Mucosa of descending colon (tissue), 3 donors: ENCODE measurements at regions not wholly inside any gene's neighbourhood (a gene's known extent, or its start where the extent isn't known, plus 50 kb on each side); places are given as distances from the start of the nearest gene placed in this dataset.

Source experiments
- ATAC-seq: fragments of 200-7000 bp; cut with Tn5 transposase; one replicate; pipeline ENCODE4 v1.9.1; 2020; ENCODE audit warnings: mild to moderate bottlenecking, moderate library complexity
- DNase-seq, 3 donors: peaks; one replicate each; pipeline ENCODE4 v3.0.0-alpha.2; 2020
- H3K36me3 ChIP-seq: fragments of 200-600 bp; one replicate; pipeline ENCODE4 v1.8.0; 2021; ENCODE audit warnings: low read depth, mild to moderate bottlenecking
- H3K4me1 ChIP-seq: fragments of 200-600 bp; one replicate; pipeline ENCODE4 v1.8.0; 2021; ENCODE audit warnings: low read depth, mild to moderate bottlenecking
- H3K4me3 ChIP-seq: fragments of 200-600 bp; one replicate; pipeline ENCODE4 v1.8.0; 2021; ENCODE audit warnings: mild to moderate bottlenecking
- H3K9me3 ChIP-seq: fragments of 200-600 bp; one replicate; pipeline ENCODE4 v1.8.0; 2021; ENCODE audit warnings: mild to moderate bottlenecking
- intact Hi-C, 2 donors: fragments of 100-400 bp; cut with DNase I in 1 of 2; cut with micrococcal nuclease in 1 of 2; formaldehyde crosslinking; loops; one replicate each; pipeline versions ENCODE4 v1.11.0 to v1.11.1; 2022; cut with DNase I, micrococcal nuclease
- TF ChIP-seq, protein P1 (sequence below): fragments of 200-600 bp; IDR thresholded peaks from one replicate; pipeline ENCODE4 v1.8.0; 2022; ENCODE audit warnings: antibody characterized with exemption, mild to moderate bottlenecking
- donor health status: DM: no; HTN: no; CAD: no; lungs with moderate emphysema.
- donor health status: DM: no; HTN: no; CAD: no.
- donor health status: DM: no; HTN: yes; CAD: no.

DNA sequence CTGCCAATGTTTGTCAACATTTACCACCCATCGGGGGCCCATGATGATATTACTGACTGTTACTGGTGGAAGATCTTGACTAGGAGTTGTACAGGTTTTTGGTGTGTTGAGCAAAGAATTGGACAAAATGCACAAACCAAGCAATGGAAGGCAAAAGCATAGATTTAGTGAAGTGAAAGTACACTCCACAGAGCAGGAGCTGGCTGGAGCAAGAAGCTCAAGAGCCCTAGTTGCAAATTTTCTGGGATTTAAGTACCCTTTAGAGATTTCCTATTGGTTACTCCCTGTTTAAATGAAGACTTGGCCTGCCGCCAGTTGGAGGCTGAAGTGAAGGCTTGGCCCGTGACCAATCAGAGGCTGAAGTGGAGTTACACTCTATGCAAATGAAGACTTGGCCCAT, 128.6 kb upstream of the KL start:
- H3K4me3 ChIP-seq: no peak overlapping the region
- no peaks in the 10 kb centered on the region for H3K36me3 ChIP-seq
- ATAC-seq (no peak), DNase-seq (no peak)
- peaks cover 15% of the 10 kb centered on the region for H3K9me3 ChIP-seq
- H3K4me1 ChIP-seq: no peaks in the 10 kb centered on the region
- intact Hi-C loops: no loop called here
- TF ChIP-seq, protein P1, sequence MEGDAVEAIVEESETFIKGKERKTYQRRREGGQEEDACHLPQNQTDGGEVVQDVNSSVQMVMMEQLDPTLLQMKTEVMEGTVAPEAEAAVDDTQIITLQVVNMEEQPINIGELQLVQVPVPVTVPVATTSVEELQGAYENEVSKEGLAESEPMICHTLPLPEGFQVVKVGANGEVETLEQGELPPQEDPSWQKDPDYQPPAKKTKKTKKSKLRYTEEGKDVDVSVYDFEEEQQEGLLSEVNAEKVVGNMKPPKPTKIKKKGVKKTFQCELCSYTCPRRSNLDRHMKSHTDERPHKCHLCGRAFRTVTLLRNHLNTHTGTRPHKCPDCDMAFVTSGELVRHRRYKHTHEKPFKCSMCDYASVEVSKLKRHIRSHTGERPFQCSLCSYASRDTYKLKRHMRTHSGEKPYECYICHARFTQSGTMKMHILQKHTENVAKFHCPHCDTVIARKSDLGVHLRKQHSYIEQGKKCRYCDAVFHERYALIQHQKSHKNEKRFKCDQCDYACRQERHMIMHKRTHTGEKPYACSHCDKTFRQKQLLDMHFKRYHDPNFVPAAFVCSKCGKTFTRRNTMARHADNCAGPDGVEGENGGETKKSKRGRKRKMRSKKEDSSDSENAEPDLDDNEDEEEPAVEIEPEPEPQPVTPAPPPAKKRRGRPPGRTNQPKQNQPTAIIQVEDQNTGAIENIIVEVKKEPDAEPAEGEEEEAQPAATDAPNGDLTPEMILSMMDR: no peak

DNA sequence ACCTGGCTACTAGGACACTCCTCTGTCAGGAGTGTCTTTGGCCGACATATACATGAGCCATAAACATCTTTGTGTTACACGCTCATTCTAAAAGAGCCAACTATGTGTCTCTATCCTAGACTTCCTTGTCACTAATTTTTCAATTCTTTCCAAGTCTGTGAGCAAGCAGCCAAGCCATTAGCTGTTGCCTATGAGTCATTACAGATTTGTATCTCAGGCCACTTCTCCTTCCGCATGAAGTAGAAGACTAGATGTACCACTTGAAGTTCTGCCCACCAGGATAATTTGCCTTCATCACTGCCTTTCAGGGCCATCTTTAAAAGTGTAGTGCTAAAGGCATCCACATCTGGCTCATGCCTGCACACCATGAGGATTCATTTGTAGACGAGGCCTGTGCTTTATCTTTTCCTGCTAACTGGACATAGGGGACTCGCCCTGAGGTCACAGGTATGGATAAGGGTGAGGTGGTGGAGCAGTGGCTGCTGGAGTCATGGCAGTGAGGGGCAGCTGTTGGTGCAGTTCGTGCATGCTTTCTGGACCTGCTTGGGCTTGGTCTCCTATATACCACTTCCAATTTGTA, 126.1 kb upstream of the KL start:
- H3K36me3 ChIP-seq: no peaks in the 10 kb centered on the region
- TF ChIP-seq, protein P1: no peak
- ATAC-seq (no peak), DNase-seq (no peak)
- intact Hi-C loops: no loop called here
- H3K4me1 ChIP-seq: no peaks in the 10 kb centered on the region
- peaks cover 15% of the 10 kb centered on the region for H3K9me3 ChIP-seq
- H3K4me3 ChIP-seq: no peak overlapping the region

DNA sequence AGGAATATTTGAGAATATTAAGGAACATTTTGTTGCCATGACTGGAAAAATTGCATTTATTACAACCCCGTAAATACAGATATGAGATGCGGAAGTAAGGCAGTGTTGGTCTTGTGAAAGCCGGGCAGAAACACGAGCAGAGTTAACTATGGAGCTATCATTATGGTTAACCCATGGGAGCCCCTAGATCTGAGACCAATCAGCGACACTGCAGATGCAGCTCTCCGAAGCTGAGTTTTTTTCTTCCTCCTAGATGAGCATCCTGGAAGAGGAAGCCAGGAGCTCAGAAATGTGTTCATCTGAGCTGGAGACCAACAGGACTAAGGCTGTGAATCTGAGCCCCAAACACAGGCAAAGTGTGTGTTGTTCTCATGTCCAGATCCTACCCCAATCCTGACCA, 123.0 kb upstream of the KL start:
- H3K4me1 ChIP-seq: no peaks in the 10 kb centered on the region
- intact Hi-C loops: no loop called here
- ATAC-seq (no peak), DNase-seq (no peak)
- no peak overlapping the region for H3K4me3 ChIP-seq
- TF ChIP-seq, protein P1: no peak
- peaks cover 3% of the 10 kb centered on the region for H3K9me3 ChIP-seq
- no peaks in the 10 kb centered on the region for H3K36me3 ChIP-seq

DNA sequence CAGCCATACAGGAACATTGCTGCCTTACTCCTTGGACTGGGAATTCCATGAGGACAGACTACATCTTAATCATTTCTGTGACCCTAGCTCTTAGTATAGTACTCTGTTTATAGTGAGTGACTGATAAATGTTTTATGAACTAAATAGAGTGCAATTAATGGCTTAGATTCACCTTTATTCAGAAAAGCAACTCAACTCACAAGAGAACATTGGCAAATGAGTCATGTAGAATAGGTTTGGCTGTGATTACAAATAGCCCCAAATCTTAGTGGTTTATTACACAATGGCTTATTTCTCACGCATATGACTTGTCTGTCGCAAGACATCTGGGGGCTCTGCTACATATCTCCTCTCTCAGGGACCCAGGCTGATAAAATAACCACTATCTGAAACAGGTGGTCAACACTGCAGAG, 121.6 kb upstream of the KL start:
- Histone ChIP-seq H3K9me3 (no peaks in the 10 kb centered on the region), H3K4me1 (no peaks in the 10 kb centered on the region), H3K36me3 (no peaks in the 10 kb centered on the region), H3K4me3 (no peak overlapping the region)
- no peak for DNase-seq
- no peak for ATAC-seq
- intact Hi-C loops: no loop called here
- TF ChIP-seq, protein P1: no peak

DNA sequence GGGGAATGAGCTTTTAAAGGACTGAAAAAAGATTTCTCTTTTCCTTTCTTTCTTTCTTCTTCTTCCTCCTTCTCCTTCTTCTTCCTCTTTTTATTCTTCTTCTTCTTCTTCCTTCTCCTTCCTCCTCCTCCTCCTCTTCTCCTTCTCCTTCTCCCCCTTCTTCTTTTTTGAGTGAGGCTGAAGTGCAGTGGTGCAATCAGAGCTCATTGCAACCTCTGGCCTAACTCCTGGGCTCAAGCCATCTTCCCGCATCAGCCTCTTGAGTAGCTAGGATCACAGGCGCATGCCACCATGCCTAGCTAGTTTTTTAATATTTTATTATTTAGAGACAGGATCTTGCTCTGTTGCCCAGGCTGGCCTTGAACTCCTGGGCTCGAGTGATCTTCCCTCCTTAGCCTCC, 120.9 kb upstream of the KL start:
- intact Hi-C loops: no loop called here
- Histone ChIP-seq H3K4me3 (no peak overlapping the region), H3K9me3 (no peaks in the 10 kb centered on the region), H3K36me3 (no peaks in the 10 kb centered on the region), H3K4me1 (no peaks in the 10 kb centered on the region)
- ATAC-seq (no peak), DNase-seq (no peak)
- TF ChIP-seq, protein P1: no peak

DNA sequence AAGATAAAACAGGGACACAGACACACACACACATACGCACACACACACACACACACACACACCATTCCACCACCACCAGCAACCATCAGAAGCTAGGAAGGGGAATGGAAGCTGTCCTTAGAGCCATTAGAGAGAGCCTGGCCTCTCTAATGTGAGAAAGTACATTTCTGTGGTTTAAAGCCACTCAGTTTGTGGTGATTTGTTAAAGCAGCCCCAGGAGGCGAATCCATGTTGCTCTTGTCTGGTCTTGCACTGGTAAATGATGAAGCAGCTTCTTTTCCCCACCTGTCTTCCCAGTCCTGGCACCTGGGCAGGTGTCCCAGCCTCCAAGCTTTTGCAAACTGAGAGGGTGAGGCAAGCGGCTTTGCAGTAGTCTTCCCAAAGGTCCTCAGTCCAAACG, 118.9 kb upstream of the KL start:
- no peaks in the 10 kb centered on the region for H3K36me3 ChIP-seq
- TF ChIP-seq, protein P1: no peak
- no peaks in the 10 kb centered on the region for H3K4me1 ChIP-seq
- DNase-seq (no peak), ATAC-seq (no peak)
- no peak overlapping the region for H3K4me3 ChIP-seq
- intact Hi-C loops: no loop called here
- no peaks in the 10 kb centered on the region for H3K9me3 ChIP-seq
